Keratinocyte (primary cell): ENCODE measurements at regions not wholly inside any gene's neighbourhood (a gene's known extent, or its start where the extent isn't known, plus 50 kb on each side); places are given as distances from the start of the nearest gene placed in this dataset.

Source experiments
- DNase-seq: peaks from one replicate; pipeline ENCODE4 v3.0.0-alpha.2; 2011; ENCODE audit warnings: low read depth, missing footprints, low spot score
- FAIRE-seq: peaks from 2 replicates; lab custom pipeline; 2011; peaks lifted over from hg19 to GRCh38; lab: Jason Lieb, UNC
- H2AFZ ChIP-seq: 2 replicates; pipeline ENCODE4 v1.6.0; 2012; ENCODE audit warnings: low read length, control low read depth, inconsistent platforms; ENCODE audit not compliant: control insufficient read depth
- H3K27ac ChIP-seq: 2 replicates; pipeline ENCODE4 v1.5.1; 2011; ENCODE audit warnings: low read length; ENCODE audit not compliant: control insufficient read depth, insufficient read depth
- H3K27me3 ChIP-seq: 3 replicates; pipeline ENCODE4 v1.6.0; 2011; ENCODE audit warnings: low read length; ENCODE audit not compliant: control insufficient read depth, insufficient read depth; ENCODE audit errors: extremely low read depth
- H3K36me3 ChIP-seq, 2 experiments: 2 replicates in 1 of 2; 3 replicates in 1 of 2; pipeline ENCODE4 v1.5.1; 2011; ENCODE audit warnings: low read length in 2 of 2, mild to moderate bottlenecking in 1 of 2; ENCODE audit not compliant: control insufficient read depth in 2 of 2, insufficient read depth in 2 of 2; ENCODE audit errors: extremely low read depth in 1 of 2
- H3K4me1 ChIP-seq: 3 replicates; pipeline ENCODE4 v1.5.1; 2011; ENCODE audit warnings: low read length; ENCODE audit not compliant: control insufficient read depth, insufficient read depth; ENCODE audit errors: extremely low read depth
- H3K4me2 ChIP-seq: 3 replicates; pipeline ENCODE4 v1.6.0; 2011; ENCODE audit warnings: low read depth, low read length; ENCODE audit not compliant: control insufficient read depth, insufficient read depth; ENCODE audit errors: extremely low read depth
- H3K4me3 ChIP-seq, 3 experiments: fragments of 200-600 bp in 1 of 3; sonication (generic) in 1 of 3; 2 replicates in 2 of 3; 3 replicates in 1 of 3; pipeline ENCODE4 v1.5.1; 2011 to 2016; ENCODE audit warnings: low read length in 3 of 3, mild to moderate bottlenecking in 3 of 3, control low read depth in 2 of 3, inconsistent platforms in 1 of 3, low read depth in 1 of 3, mixed read lengths in 1 of 3, mixed run types in 1 of 3, moderate library complexity in 1 of 3; ENCODE audit not compliant: control insufficient read depth in 2 of 3, insufficient read depth in 2 of 3; ENCODE audit errors: extremely low read depth in 1 of 3
- H3K79me2 ChIP-seq: 2 replicates; pipeline ENCODE4 v1.6.0; 2012; ENCODE audit warnings: low read length; ENCODE audit not compliant: control insufficient read depth, insufficient read depth
- H3K9ac ChIP-seq: 3 replicates; pipeline ENCODE4 v1.6.0; 2011; ENCODE audit warnings: low read length; ENCODE audit not compliant: control insufficient read depth, insufficient read depth; ENCODE audit errors: extremely low read depth
- H3K9me1 ChIP-seq: 3 replicates; pipeline ENCODE4 v1.6.0; 2011; ENCODE audit warnings: low read length; ENCODE audit not compliant: control insufficient read depth, insufficient read depth; ENCODE audit errors: extremely low read depth
- H3K9me3 ChIP-seq: 2 replicates; pipeline ENCODE4 v1.5.1; 2012; ENCODE audit warnings: low read depth, low read length; ENCODE audit not compliant: control insufficient read depth
- H4K20me1 ChIP-seq: 3 replicates; pipeline ENCODE4 v1.6.0; 2011; ENCODE audit warnings: low read length; ENCODE audit not compliant: control insufficient read depth, insufficient read depth; ENCODE audit errors: extremely low read depth
- CTCF ChIP-seq, 3 experiments: IDR thresholded peaks in 1 of 3; conservative IDR thresholded peaks in 1 of 3; optimal IDR thresholded peaks in 1 of 3; 2 replicates in 2 of 3; 3 replicates in 1 of 3; pipeline versions ENCODE3 to v1.5.1; 2011; ENCODE audit warnings: low read length in 3 of 3, mild to moderate bottlenecking in 3 of 3, moderate library complexity in 2 of 3, control low read depth in 1 of 3, inconsistent platforms in 1 of 3; ENCODE audit not compliant: insufficient read depth in 2 of 3; ENCODE audit errors: extremely low read depth in 1 of 3
- EZH2 ChIP-seq: IDR thresholded peaks from one replicate; pipeline ENCODE4 v1.6.1; 2012; ENCODE audit warnings: inconsistent platforms, mild to moderate bottlenecking, low read length, moderate library complexity
- dilution Hi-C: fragments of 300-500 bp; cut with MboI; formaldehyde crosslinking; loops from one replicate; pipeline ENCODE4 v1.7.0; 2020; ENCODE audit warnings: low sequenced_read_pairs; ENCODE audit not compliant: extremely low pct_ligation_motif_present

DNA sequence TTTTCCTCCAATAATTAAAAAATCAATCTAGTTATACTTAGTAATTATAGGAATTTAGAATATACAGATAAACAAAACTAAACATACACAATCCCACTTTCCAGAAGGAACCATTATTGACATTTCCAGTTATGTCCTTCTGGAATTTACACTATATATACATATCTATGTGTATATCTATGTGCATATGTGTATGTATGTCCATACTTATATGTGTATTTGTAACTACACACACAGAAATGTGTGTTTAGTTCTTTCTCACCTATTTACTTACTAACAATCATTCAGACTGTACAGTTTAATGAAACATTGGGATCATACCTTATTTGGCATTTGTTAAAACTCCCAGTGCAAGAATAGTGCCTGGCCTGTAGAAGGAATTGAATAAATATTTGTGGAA, 126.4 kb downstream of the FHIP1A start:
- no peak overlapping the region for H3K9ac ChIP-seq
- H3K4me3 ChIP-seq, result no peak overlapping the region
- no peak overlapping the region for H3K27ac ChIP-seq
- DNase-seq (no peak), FAIRE-seq (no peak)
- H3K4me2 ChIP-seq, result no peak overlapping the region
- H3K4me1 ChIP-seq, result peaks cover 26% of the 10 kb centered on the region
- no peaks in the 10 kb centered on the region for H3K9me3 ChIP-seq
- no peaks in the 10 kb centered on the region for H3K9me1 ChIP-seq
- no peaks in the 10 kb centered on the region for H4K20me1 ChIP-seq
- dilution Hi-C loops, result no loop called here
- no peaks in the 10 kb centered on the region for H3K79me2 ChIP-seq
- peaks cover 0 to 1% of the 10 kb centered on the region in 2 experiments for H3K36me3 ChIP-seq
- H2AFZ ChIP-seq, result no peak overlapping the region
- TF ChIP-seq CTCF (optimal IDR thresholded peaks at IDR 0.05 in 1 of 3, IDR thresholded peaks at IDR 0.05 in 1 of 3, conservative IDR thresholded peaks at IDR 0.05 in 1 of 3; ENCODE audit: extremely low read depth in 1 of 3, insufficient read depth in 2 of 3, low read length in 3 of 3) (no peak), EZH2 (no peak)
- no peaks in the 10 kb centered on the region for H3K27me3 ChIP-seq

- DNase-seq (no peak), FAIRE-seq (no peak)
- Histone ChIP-seq H3K27ac (no peak overlapping the region), H3K27me3 (no peaks in the 10 kb centered on the region), H3K4me1 (peaks cover 42% of the 10 kb centered on the region), H3K9me1 (no peaks in the 10 kb centered on the region), H3K4me2 (no peak overlapping the region), H3K4me3 (no peak overlapping the region), H3K9ac (no peak overlapping the region), H2AFZ (no peak overlapping the region), H3K79me2 (peaks cover 2% of the 10 kb centered on the region), H3K9me3 (no peaks in the 10 kb centered on the region), H3K36me3 (no peaks in the 10 kb centered on the region), H4K20me1 (no peaks in the 10 kb centered on the region)
- TF ChIP-seq EZH2 (no peak), CTCF (optimal IDR thresholded peaks at IDR 0.05 in 1 of 3, IDR thresholded peaks at IDR 0.05 in 1 of 3, conservative IDR thresholded peaks at IDR 0.05 in 1 of 3; ENCODE audit: extremely low read depth in 1 of 3, insufficient read depth in 2 of 3, low read length in 3 of 3) (no peak)
- dilution Hi-C loops, result no loop called here
These were observed 128.7 kb downstream of the FHIP1A start for GRCh38 chr4:151537687-151538086.
